ENCODE measurements at regions not wholly inside any gene's neighbourhood (a gene's known extent, or its start where the extent isn't known, plus 50 kb on each side); places are given as distances from the start of the nearest gene placed in this dataset.
"Not testable (repeated sequence)": the region's sequence is repeated elsewhere in the genome, so short reads cannot be mapped to it uniquely, and the experiment has no call there.

DNA sequence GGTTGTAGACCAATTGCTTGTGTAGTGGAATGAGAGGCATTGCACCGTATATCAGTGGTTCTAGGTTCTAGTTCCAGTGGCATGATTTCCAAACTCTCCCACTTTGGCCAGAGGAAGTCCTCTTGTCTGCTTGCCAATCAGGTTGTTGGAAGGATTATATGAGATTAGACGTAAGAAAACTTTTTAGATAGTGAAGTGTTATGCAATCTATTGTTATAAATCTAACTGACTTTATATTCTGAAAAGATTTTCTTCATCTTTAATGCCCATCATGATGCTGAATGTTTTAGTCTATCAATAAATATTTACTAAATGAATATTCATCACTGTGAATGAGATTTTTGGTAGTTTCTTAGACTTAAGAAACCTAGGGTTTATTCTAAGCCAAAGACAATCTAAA is 152.6 kb downstream of the TFPI2 start:
- no peak for DNase-seq

GRCh38 chr7:93736668-93737369 is 153.7 kb downstream of the TFPI2 start:
- no peak for DNase-seq

DNA sequence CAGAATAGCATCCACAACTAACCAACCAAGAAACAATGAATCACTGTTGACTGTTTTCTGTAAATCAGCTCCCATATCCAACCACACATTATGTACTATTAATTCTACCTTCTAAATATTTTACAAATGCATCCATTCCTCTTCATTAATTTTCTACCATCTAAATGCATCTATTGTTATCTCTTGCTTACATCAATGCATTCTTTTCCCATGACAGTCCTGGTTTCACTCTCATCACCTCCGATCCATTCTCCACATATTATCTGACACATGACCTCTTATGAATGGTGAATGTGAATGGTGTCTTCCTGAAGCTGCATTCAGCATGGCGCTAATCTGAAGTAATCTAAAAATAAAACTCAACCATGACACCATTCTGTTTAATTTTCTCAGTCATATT is 153.8 kb upstream of the CALCR start:
- no peak for DNase-seq

- DNase-seq: no peak
Observed at GRCh38 chr7:93725954-93726353, 151.4 kb upstream of the CALCR start.

GRCh38 chr7:93723424-93724124 is 149.1 kb upstream of the CALCR start:
- DNase-seq: no peak

- no peak for DNase-seq
Observed at GRCh38 chr7:93720106-93720505, 145.6 kb upstream of the CALCR start.

DNA sequence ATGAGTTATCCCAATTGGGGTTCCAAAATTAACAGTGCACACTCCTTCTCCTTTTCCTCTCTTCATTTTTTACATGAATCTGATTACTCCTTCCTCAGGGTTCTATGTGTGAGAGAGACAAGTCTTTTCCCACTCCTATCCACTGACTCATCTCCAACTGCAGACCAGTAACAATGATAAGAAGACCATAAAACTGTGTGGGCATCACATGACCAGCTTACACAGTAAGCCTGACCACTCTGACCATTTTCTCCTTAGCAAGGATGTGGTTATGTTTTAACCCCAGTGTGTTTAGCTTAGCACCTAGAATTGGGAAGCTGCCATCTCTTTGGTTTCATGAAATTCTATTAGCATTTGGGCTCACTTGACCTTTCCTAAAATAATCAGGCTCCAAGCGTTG is 145.0 kb upstream of the CALCR start:
- DNase-seq: no peak

GRCh38 chr7:93717217-93717900 is 142.8 kb upstream of the CALCR start:
- no peak for DNase-seq

GRCh38 chr7:93715234-93715633 is 140.7 kb upstream of the CALCR start:
- DNase-seq: peak; percentile 42

- no peak for DNase-seq
Observed at GRCh38 chr7:93711926-93712325, 137.4 kb upstream of the CALCR start.

DNA sequence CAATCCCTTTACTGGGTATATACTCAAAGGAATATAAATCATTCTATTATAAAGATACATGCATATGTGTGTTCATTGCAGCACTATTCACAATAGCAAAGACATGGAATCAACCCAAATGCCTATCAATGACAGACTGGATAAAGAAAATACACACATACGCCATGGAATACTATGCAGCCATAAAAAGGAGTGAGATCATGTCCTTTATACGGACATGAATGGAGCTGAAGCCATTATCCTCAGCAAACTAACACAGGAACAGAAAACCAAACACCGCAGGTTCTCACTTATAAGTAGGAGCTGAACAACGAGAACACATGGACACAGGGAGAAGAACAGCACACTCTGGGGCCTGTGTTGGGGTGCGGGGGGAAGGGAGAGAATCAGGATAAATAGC is 133.7 kb upstream of the CALCR start:
- DNase-seq: not testable (repeated sequence)

GRCh38 chr7:93707249-93707648 is 132.7 kb upstream of the CALCR start:
- no peak for DNase-seq

DNA sequence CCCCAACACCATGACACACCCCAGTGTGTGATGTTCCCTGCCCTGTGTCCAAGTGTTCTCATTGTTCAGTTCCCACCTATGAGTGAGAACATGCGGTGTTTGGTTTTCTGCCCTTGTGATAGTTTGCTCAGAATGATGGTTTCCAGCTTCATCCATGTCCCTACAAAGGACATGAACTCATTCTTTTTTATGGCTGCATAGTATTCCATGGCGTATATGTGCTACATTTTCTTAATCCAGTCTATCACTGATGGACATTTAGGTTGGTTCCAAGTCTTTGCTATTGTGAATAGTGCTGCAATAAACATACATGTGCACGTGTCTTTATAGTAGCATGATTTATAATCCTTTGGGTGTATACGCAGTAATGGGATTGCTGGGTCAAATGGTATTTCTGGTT is 131.6 kb upstream of the CALCR start:
- DNase-seq: not testable (repeated sequence)

DNA sequence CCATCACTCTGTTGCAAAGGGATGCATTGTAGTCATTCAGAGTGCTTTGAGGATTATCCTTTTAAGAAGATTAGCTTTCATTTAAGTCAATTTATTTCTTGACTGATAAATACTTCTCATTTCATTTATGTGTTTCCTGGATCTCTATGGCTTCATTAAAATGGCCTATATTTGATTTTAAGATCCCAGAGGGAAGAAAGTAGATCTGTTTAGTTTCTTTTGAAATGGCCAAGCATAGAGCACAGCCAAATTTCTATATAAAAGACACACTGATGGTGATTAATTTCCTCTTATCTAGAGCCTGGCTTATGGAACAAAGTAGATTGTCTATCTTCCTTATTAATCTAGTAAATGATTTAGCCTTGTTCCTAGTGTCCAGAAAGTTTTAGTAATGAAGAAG is 129.7 kb upstream of the CALCR start:
- no peak for DNase-seq

DNA sequence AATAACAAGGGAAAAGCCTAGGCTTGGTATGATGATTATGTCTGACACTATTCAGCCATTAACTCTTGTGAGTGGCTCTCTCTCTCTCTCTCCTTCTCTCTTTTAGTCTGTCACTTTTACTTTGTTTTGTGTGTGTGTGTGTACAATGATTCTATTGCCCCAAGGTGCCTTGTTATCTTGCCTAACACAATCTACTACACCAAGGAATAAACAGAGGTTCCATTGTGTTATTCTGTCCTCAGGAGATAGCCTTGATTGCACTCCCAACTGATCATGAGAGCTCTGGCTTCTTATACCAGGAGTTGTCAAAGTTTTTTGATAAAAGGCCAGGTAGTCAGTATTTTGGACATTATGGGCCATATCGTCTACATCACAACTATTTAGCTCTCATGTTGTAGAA is 123.4 kb upstream of the CALCR start:
- no peak for DNase-seq

DNA sequence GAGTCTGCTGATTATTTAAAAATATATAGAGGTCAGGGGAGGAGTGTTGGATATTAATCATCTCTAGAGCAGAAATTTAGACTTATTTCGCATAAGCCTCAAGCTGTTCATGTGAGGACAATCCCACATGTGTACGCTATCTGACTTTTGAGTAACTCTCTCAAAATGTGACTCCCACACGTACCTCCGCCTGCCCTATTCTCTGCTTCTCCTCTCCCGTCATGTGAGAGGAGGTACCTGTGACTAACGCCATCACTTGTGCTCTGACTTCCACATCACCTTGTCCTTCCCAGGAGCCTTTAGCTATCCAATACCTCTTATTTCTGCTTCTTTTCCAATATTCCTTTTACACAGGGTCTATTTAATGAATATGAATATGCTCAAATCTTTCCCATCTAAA is 119.3 kb upstream of the CALCR start:
- DNase-seq: no peak

- DNase-seq: no peak
Observed at GRCh38 chr7:93690021-93690420, 115.5 kb upstream of the CALCR start.

DNA sequence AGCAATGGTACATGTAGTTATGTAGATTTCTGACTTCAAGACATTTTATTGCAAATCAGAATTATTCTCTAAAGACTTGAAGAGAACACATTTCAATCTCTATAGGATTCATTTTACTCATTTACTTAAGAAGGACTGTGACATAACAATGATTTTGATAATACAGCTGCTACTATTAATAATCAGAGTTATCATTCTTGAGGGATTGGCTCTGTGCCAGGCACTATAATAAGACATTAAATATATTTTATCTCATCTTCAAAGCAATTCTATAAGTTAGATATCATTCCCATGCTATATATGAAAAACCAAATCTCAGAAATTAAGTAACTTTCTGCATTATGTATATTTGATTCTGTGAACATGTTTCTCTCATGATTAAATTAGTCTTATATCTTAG is 103.7 kb upstream of the CALCR start:
- no peak for DNase-seq

GRCh38 chr7:93663561-93664299 is 89.2 kb upstream of the CALCR start:
- no peak for DNase-seq

DNA sequence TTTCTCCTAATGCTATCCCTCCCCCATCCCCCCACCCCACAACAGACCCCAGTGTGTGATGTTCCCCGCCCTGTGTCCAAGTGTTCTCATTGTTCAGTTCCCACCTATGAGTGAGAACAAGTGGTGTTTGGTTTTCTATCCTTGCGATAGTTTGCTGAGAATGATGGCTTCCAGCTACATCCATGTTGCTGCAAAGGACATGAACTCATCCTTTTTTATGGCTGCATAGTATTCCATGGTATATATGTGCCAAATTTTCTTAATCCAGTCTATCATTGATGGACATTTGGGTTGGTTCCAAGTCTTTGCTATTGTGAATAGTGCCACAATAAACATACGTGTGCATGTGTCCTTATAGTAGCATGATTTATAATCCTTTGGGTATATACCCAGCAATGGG is 83.6 kb upstream of the CALCR start:
- DNase-seq: not testable (repeated sequence)

- DNase-seq: no peak
Observed at GRCh38 chr7:93651603-93652159, 77.2 kb upstream of the CALCR start.

DNA sequence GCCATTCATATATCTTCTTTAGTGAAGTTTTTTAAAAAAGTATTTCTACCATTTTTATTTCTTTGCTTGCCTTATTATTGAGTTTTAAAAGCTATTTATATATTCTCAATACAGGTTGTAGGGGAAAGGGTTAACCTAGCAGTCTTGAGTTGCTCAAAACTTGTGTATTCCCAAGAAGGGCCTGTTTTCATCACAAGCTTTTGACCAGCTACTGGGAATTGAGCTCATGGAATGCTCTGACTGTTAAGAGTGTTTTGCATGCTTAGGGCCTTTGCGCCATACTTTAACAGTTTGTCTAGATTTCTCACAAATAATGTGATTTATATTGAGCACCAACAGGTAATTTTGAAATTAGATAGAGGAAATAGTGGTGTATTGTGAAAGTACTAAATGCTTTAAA is 72.0 kb upstream of the CALCR start:
- DNase-seq: no peak

DNA sequence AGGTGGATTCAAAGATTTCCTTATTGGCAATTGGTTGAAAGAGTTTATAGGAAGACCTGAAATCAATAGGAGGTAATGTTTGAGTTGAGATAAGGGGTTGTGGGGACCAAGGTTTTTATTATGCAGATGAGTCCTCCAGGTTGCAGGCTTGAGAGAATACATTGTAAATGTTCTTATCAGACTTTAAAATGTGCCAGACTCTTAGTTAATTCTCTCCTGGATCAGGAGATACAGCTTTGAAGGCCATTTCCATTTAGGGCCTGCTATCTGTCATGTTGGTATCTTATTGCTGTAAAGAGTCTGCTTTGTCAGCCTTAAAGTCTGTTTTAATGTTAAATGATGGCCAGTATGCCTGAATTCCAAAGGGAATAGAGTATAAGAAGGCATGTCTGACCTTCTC is 61.8 kb upstream of the CALCR start:
- DNase-seq: no peak

Data from suppressor macrophage treated with lipopolysaccharide for 4 hours (primary cell).